SK-N-SH (cell line): ENCODE measurements at regions not wholly inside any gene's neighbourhood (a gene's known extent, or its start where the extent isn't known, plus 50 kb on each side); places are given as distances from the start of the nearest gene placed in this dataset.

Experiments
- CTCF ChIP-seq: fragments of 200-600 bp; sonication (generic); IDR thresholded peaks from 2 replicates; pipeline ENCODE4 v1.6.1; 2017; ENCODE audit warnings: antibody characterized with exemption, mild to moderate bottlenecking, moderate library complexity
- FOXJ3 ChIP-seq: sonication (generic); formaldehyde crosslinking; IDR thresholded peaks from 2 replicates; pipeline ENCODE4 v1.5.1; 2020; ENCODE audit warnings: mild to moderate bottlenecking, missing genetic modification reagents
- PBX3 ChIP-seq: IDR thresholded peaks from 2 replicates; pipeline ENCODE4; 2012
- POLR2AphosphoS5 ChIP-seq: IDR thresholded peaks from 2 replicates; pipeline ENCODE4 v1.6.1; 2012; ENCODE audit warnings: low read depth, low read length
- RCOR1 ChIP-seq: fragments of 150-350 bp; IDR thresholded peaks from 2 replicates; pipeline ENCODE4 v1.6.1; 2017; ENCODE audit warnings: antibody characterized with exemption, low read length
- SMC3 ChIP-seq: IDR thresholded peaks from 2 replicates; pipeline ENCODE4 v1.6.1; 2012; ENCODE audit warnings: low read depth, low read length, improper control_type of control experiment
- TEAD4 ChIP-seq: IDR thresholded peaks from 2 replicates; pipeline ENCODE4 v1.4.0; 2012; ENCODE audit warnings: mild to moderate bottlenecking, borderline replicate concordance; ENCODE audit not compliant: insufficient read depth

GRCh38 chr5:111993242-111993641 is 236.2 kb upstream of the NREP start:
- TF ChIP-seq CTCF, result no peak
- no peak for TF ChIP-seq PBX3
- TF ChIP-seq FOXJ3 (CRISPR knock-in tag), result no peak
- no peak for TF ChIP-seq TEAD4
- TF ChIP-seq RCOR1, result no peak
- no peak for TF ChIP-seq POLR2AphosphoS5
- no peak for TF ChIP-seq SMC3
